GM12875 (cell line): ENCODE measurements at regions not wholly inside any gene's neighbourhood (a gene's known extent, or its start where the extent isn't known, plus 50 kb on each side); places are given as distances from the start of the nearest gene placed in this dataset.

Experiments used
- H3K4me3 ChIP-seq: one replicate; pipeline ENCODE4 v1.5.1; 2011; ENCODE audit warnings: low read depth, low read length, control low read depth
- CTCF ChIP-seq: IDR thresholded peaks from 2 replicates; pipeline ENCODE4 v1.5.1; 2011; ENCODE audit warnings: low read depth, mild to moderate bottlenecking, control low read depth, inconsistent platforms, low read length, moderate library complexity, borderline replicate concordance; ENCODE audit not compliant: insufficient read depth

- H3K4me3 ChIP-seq = no peak overlapping the region
- no peak for TF ChIP-seq CTCF
These were observed 183.1 kb downstream of the C16orf95 start for GRCh38 chr16:87133966-87134627.

DNA sequence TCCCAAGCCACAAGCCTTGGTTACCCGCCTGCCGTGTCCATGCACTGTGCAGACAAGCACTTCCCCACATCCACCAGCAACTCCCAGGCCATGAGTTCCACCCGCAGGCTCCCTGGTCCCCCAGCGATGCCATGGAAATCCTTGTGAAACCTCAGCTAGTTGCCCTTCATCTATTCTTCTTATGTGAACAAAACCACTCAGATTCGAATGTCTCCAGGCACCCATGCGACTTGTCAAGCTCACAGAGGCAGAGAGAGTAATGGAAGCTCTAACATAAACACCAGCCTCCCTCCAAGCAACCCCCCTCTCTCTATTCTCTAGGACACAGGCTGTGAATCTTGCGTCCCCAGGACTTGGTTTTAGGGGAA lies 182.6 kb downstream of the C16orf95 start:
- TF ChIP-seq CTCF = no peak
- no peak overlapping the region for H3K4me3 ChIP-seq

DNA sequence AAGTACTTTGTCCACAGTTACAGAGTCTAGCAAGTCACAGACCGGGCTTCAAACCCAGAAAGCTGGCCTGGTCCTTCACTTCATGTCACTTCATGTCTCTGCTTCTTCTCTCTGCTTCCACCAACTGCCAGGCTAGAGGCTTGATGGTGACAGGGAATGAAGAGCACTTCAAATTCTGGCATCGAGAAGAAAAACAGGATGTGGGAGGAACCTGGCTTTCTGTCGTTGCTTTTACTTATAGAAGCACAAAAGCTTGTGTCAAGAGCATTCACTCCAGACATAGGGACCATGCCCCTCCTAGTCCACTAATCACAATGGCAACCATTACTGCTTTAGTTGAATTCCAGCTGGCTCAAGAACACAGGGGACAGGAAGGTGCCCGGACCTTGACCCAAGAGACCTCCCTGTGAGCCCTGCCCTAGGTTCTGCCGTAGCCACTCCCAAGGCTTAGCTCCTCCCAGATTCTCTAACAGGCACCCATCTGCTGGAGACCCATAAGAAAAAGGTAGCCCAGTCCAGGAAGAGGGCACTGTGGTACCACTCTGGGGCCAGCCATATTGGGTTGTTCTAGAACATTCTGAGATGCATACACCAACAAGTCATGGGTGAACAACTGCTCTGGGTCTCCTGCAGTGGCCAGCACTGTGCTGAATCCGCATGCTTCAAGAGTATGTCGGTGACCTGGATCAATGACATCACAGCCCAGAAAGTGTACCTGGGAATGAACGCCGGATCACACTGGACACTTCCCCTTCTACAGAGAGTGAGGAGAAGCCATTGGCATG lies 181.8 kb downstream of the C16orf95 start:
- no peak overlapping the region for H3K4me3 ChIP-seq
- TF ChIP-seq CTCF = no peak

DNA sequence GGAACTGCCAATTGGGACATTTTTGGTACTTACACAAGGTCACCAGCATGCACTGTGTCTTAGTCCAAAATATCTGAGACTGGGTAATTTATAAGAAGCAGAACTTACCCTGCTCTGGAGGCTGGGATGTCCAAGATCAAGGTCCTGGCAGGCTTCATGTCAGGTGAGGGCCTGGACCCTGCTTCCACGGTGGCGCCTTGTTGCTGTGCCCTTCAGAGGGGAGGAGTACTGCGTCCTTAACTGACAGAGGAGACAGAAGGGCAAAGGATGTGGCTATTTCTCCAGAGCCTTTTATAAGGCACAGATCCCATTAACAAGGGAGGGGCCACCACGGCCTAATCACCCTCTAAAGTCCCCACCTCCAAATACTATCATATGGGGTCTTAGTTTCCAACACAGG lies 178.9 kb downstream of the C16orf95 start:
- H3K4me3 ChIP-seq = no peak overlapping the region
- TF ChIP-seq CTCF = no peak

DNA sequence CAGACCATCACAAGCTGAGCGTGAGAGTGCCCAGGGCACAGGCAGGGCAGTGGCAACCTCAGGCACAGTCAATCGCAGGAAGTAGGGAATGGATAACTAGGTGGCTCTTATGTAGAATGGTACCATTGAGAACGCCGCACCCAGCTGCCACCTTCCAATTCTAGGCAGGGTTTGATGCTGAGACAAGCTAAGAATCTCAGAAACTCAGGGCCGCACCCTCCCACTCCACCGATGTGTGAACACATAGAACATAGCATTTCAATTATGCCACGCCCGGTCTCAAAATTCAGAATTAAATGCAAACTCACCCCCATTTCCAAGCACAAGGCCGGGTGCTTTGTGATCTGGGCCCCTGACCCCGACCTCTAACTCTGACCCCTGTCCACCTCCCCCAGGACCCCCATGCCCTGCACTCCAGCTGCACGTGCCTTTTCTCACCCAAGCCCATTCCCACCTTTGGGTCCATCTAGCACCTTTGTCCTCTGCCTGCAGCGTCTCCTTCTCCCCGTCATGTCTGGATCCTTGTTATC lies 178.4 kb downstream of the C16orf95 start:
- TF ChIP-seq CTCF = no peak

DNA sequence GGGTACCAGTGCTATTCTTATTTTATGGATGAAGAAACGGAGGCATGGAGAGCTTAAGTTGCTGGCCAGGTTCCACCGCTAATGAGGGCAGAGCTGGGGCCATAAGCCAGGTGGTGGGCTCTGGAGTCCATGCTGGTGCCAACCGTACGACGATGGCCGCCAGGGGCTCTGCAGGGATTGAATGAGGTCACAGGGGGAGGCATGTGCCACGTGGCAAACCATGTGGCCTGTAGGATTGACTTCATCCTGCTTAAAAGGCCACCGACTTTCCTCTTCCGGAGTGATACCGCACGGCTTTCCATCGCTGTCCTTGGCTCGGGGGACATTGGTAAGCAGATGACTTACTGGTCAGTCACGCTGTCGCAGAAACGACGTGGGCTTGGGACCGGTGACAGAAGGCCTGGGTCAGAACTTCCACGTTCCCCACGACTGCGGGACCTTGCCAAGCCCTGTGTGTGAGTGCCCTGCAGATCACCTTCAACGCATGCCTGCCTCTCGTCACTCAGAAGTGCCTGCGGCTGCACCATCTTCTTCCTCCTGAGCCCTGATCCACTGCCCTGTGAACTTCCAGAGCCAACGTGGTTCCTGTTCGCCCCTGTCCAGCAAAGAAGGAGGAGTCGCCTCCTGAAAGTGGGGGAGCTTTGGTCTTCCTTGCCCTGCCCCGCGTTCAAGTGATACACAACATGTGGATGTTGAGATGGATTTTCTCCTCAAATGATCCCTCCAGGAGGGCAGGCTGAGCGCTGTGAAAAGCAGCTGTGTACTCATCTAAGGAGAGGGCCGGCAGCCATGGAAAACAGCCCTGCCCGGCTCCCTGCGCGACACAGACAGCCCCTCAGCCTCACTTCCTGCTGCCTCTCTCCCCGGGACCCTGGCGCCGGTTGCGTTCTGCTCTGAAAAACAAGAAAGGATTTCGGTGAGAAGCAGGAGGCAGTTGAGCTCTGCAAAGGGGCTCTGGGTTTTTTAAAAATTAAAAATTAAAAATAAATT lies 176.7 kb downstream of the C16orf95 start:
- no peak overlapping the region for H3K4me3 ChIP-seq
- no peak for TF ChIP-seq CTCF

More for the DNA sequence above, 178.4 kb downstream of the C16orf95 start:
- no peak overlapping the region for H3K4me3 ChIP-seq
